ENCODE measurements at regions not wholly inside any gene's neighbourhood (a gene's known extent, or its start where the extent isn't known, plus 50 kb on each side); places are given as distances from the start of the nearest gene placed in this dataset.

GRCh38 chr2:23123686-23124085, 261.3 kb upstream of the KLHL29 start:
- Mint-ChIP-seq H3K9me3 (peaks cover 0 to 9% (median 0%) of the 10 kb centered on the region in 9 donors), H3K4me1 (no peaks in the 10 kb centered on the region)
- POLR2A ChIA-PET: no interaction called here

GRCh38 chr2:23124214-23124750, 260.7 kb upstream of the KLHL29 start:
- ATAC-seq (no peak), DNase-seq (no peak)
- H3K27ac Mint-ChIP-seq: no peak overlapping the region
- POLR2A ChIA-PET: no interaction called here
- no peak overlapping the region for H3K4me3 Mint-ChIP-seq
- no peaks in the 10 kb centered on the region for H3K36me3 Mint-ChIP-seq
- peaks cover 0 to 9% (median 2%) of the 10 kb centered on the region in 9 donors for H3K9me3 Mint-ChIP-seq
- H3K4me1 Mint-ChIP-seq: no peaks in the 10 kb centered on the region
- H3K27me3 Mint-ChIP-seq: peaks cover 1 to 47% (median 14%) of the 10 kb centered on the region in 5 donors

More at GRCh38 chr2:23123686-23124085, 261.3 kb upstream of the KLHL29 start:
- ATAC-seq (no peak), DNase-seq (no peak)
- Mint-ChIP-seq H3K36me3 (no peaks in the 10 kb centered on the region), H3K4me3 (no peak overlapping the region), H3K27me3 (peaks cover 0 to 45% (median 11%) of the 10 kb centered on the region in 5 donors), H3K27ac (no peak overlapping the region)

- DNase-seq (no peak), ATAC-seq (no peak)
- POLR2A ChIA-PET: no interaction called here
- peaks cover 1 to 41% (median 18%) of the 10 kb centered on the region in 5 donors for H3K27me3 Mint-ChIP-seq
- no peaks in the 10 kb centered on the region for H3K36me3 Mint-ChIP-seq
- H3K4me1 Mint-ChIP-seq: no peaks in the 10 kb centered on the region
- no peak overlapping the region for H3K27ac Mint-ChIP-seq
- H3K4me3 Mint-ChIP-seq: no peak overlapping the region
- peaks cover 0 to 3% (median 0%) of the 10 kb centered on the region in 9 donors for H3K9me3 Mint-ChIP-seq
Measured at GRCh38 chr2:23127465-23127864, 257.5 kb upstream of the KLHL29 start.

- no peak overlapping the region for H3K4me3 Mint-ChIP-seq
- no peak for ATAC-seq
- H3K27ac Mint-ChIP-seq: no peak overlapping the region
- H3K4me1 Mint-ChIP-seq: no peaks in the 10 kb centered on the region
- H3K27me3 Mint-ChIP-seq: peaks cover 3 to 50% (median 23%) of the 10 kb centered on the region in 5 donors
- DNase-seq: no peak
- POLR2A ChIA-PET: no interaction called here
- no peaks in the 10 kb centered on the region for H3K36me3 Mint-ChIP-seq
- peaks cover 0 to 3% (median 0%) of the 10 kb centered on the region in 9 donors for H3K9me3 Mint-ChIP-seq
Measured at GRCh38 chr2:23128684-23129292, 256.2 kb upstream of the KLHL29 start.

GRCh38 chr2:23131066-23131575, 253.9 kb upstream of the KLHL29 start:
- Mint-ChIP-seq H3K4me3 (no peak overlapping the region), H3K4me1 (no peaks in the 10 kb centered on the region), H3K9me3 (peaks cover 0 to 3% (median 0%) of the 10 kb centered on the region in 9 donors), H3K27ac (no peak overlapping the region), H3K36me3 (no peaks in the 10 kb centered on the region), H3K27me3 (peaks cover 4 to 74% (median 31%) of the 10 kb centered on the region in 5 donors)
- POLR2A ChIA-PET: no interaction called here
- ATAC-seq (no peak), DNase-seq (no peak)

- POLR2A ChIA-PET: no interaction called here
- ATAC-seq: no peak
- Mint-ChIP-seq H3K4me3 (no peak overlapping the region), H3K9me3 (peaks cover 0 to 3% (median 0%) of the 10 kb centered on the region in 9 donors), H3K27ac (no peak overlapping the region), H3K36me3 (no peaks in the 10 kb centered on the region), H3K4me1 (no peaks in the 10 kb centered on the region), H3K27me3 (peaks cover 4 to 77% (median 29%) of the 10 kb centered on the region in 5 donors)
- no peak for DNase-seq
Measured at GRCh38 chr2:23132000-23132399, 253.0 kb upstream of the KLHL29 start.

- Mint-ChIP-seq H3K27me3 (peaks cover 4 to 67% (median 28%) of the 10 kb centered on the region in 5 donors), H3K4me1 (no peaks in the 10 kb centered on the region), H3K9me3 (peaks cover 0 to 3% (median 0%) of the 10 kb centered on the region in 9 donors), H3K27ac (no peak overlapping the region), H3K36me3 (no peaks in the 10 kb centered on the region), H3K4me3 (no peak overlapping the region)
- ATAC-seq (no peak), DNase-seq (no peak)
- POLR2A ChIA-PET: no interaction called here
Measured at GRCh38 chr2:23132823-23133595, 252.0 kb upstream of the KLHL29 start.

GRCh38 chr2:23134726-23135125, 250.3 kb upstream of the KLHL29 start:
- no peaks in the 10 kb centered on the region for H3K4me1 Mint-ChIP-seq
- H3K9me3 Mint-ChIP-seq: no peaks in the 10 kb centered on the region
- H3K27ac Mint-ChIP-seq: no peak overlapping the region
- DNase-seq: no peak
- H3K36me3 Mint-ChIP-seq: no peaks in the 10 kb centered on the region
- peaks cover 3 to 66% (median 28%) of the 10 kb centered on the region in 5 donors for H3K27me3 Mint-ChIP-seq
- ATAC-seq: no peak
- H3K4me3 Mint-ChIP-seq: no peak overlapping the region
- POLR2A ChIA-PET: no interaction called here

GRCh38 chr2:23135481-23136100, 249.4 kb upstream of the KLHL29 start:
- no peaks in the 10 kb centered on the region for H3K9me3 Mint-ChIP-seq
- DNase-seq (no peak), ATAC-seq (no peak)
- peaks cover 4 to 62% (median 26%) of the 10 kb centered on the region in 5 donors for H3K27me3 Mint-ChIP-seq
- no peaks in the 10 kb centered on the region for H3K4me1 Mint-ChIP-seq
- no peaks in the 10 kb centered on the region for H3K36me3 Mint-ChIP-seq
- no peak overlapping the region for H3K4me3 Mint-ChIP-seq
- POLR2A ChIA-PET: no interaction called here
- H3K27ac Mint-ChIP-seq: no peak overlapping the region

GRCh38 chr2:23137166-23137565, 247.8 kb upstream of the KLHL29 start:
- Mint-ChIP-seq H3K9me3 (no peaks in the 10 kb centered on the region), H3K27ac (no peak overlapping the region), H3K4me3 (no peak overlapping the region), H3K27me3 (peaks cover 6 to 62% (median 25%) of the 10 kb centered on the region in 5 donors), H3K4me1 (no peaks in the 10 kb centered on the region), H3K36me3 (no peaks in the 10 kb centered on the region)
- DNase-seq (no peak), ATAC-seq (no peak)
- POLR2A ChIA-PET: no interaction called here

- Mint-ChIP-seq H3K27me3 (peaks cover 3 to 66% (median 20%) of the 10 kb centered on the region in 5 donors), H3K4me1 (no peaks in the 10 kb centered on the region), H3K27ac (no peak overlapping the region), H3K9me3 (no peaks in the 10 kb centered on the region), H3K4me3 (no peak overlapping the region), H3K36me3 (no peaks in the 10 kb centered on the region)
- ATAC-seq: no peak
- POLR2A ChIA-PET: no interaction called here
- no peak for DNase-seq
Measured at GRCh38 chr2:23138701-23139100, 246.3 kb upstream of the KLHL29 start.

GRCh38 chr2:23145460-23145859, 239.5 kb upstream of the KLHL29 start:
- H3K4me1 Mint-ChIP-seq: no peaks in the 10 kb centered on the region
- DNase-seq: no peak
- POLR2A ChIA-PET: no interaction called here
- no peak overlapping the region for H3K4me3 Mint-ChIP-seq
- no peaks in the 10 kb centered on the region for H3K9me3 Mint-ChIP-seq
- peaks cover 5 to 54% (median 13%) of the 10 kb centered on the region in 5 donors for H3K27me3 Mint-ChIP-seq
- no peaks in the 10 kb centered on the region for H3K36me3 Mint-ChIP-seq
- H3K27ac Mint-ChIP-seq: no peak overlapping the region
- no peak for ATAC-seq

- Mint-ChIP-seq H3K27ac (no peak overlapping the region), H3K9me3 (peaks cover 0 to 2% (median 0%) of the 10 kb centered on the region in 9 donors), H3K36me3 (no peaks in the 10 kb centered on the region), H3K27me3 (peaks cover 5 to 54% (median 10%) of the 10 kb centered on the region in 5 donors), H3K4me3 (no peak overlapping the region), H3K4me1 (no peaks in the 10 kb centered on the region)
- no peak for DNase-seq
- no peak for ATAC-seq
- POLR2A ChIA-PET: no interaction called here
Measured at GRCh38 chr2:23146011-23146410, 239.0 kb upstream of the KLHL29 start.
